Neural progenitor cell (in vitro differentiated cells): ENCODE measurements at regions not wholly inside any gene's neighbourhood (a gene's known extent, or its start where the extent isn't known, plus 50 kb on each side); places are given as distances from the start of the nearest gene placed in this dataset.

ENCODE experiments used
- EZH2 ChIP-seq: fragments of 200-600 bp; sonication (generic); IDR thresholded peaks from 2 replicates; pipeline ENCODE4 v1.6.1; 2017; ENCODE audit warnings: antibody characterized with exemption, mild to moderate bottlenecking, moderate library complexity
- EZH2phosphoT487 ChIP-seq: fragments of 200-600 bp; sonication (generic); IDR thresholded peaks from 2 replicates; pipeline ENCODE4 v1.6.1; 2017; ENCODE audit warnings: antibody characterized with exemption
- TF ChIP-seq, protein P1 (sequence below): fragments of 200-600 bp; sonication (generic); IDR thresholded peaks from 2 replicates; pipeline ENCODE4 v1.5.1; 2017; ENCODE audit warnings: antibody characterized with exemption, mild to moderate bottlenecking

DNA sequence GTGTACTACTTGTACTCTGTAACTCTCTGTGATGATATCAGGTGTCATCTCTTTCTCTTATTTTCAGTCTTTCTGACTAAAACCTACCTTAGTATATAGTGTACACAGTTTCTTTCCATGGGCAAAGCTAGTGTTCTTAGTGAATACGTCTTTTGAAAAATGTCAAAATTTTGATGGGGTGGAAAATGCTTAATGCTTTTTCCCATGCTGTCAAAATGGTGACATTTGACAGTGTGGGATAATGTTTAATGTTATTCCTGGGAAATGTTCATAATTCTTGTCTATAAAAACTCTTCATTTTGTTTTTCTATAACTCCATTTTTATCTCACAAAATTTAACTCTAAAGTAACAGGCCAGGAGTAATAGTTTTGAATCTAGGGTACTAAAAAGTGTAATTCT, 742.7 kb upstream of the FOXG1 start:
- TF ChIP-seq, protein P1, sequence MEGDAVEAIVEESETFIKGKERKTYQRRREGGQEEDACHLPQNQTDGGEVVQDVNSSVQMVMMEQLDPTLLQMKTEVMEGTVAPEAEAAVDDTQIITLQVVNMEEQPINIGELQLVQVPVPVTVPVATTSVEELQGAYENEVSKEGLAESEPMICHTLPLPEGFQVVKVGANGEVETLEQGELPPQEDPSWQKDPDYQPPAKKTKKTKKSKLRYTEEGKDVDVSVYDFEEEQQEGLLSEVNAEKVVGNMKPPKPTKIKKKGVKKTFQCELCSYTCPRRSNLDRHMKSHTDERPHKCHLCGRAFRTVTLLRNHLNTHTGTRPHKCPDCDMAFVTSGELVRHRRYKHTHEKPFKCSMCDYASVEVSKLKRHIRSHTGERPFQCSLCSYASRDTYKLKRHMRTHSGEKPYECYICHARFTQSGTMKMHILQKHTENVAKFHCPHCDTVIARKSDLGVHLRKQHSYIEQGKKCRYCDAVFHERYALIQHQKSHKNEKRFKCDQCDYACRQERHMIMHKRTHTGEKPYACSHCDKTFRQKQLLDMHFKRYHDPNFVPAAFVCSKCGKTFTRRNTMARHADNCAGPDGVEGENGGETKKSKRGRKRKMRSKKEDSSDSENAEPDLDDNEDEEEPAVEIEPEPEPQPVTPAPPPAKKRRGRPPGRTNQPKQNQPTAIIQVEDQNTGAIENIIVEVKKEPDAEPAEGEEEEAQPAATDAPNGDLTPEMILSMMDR: no peak
- TF ChIP-seq EZH2 (no peak), EZH2phosphoT487 (no peak)
